ENCODE measurements at regions not wholly inside any gene's neighbourhood (a gene's known extent, or its start where the extent isn't known, plus 50 kb on each side); places are given as distances from the start of the nearest gene placed in this dataset.

GRCh38 chr6:163946437-163946836 is 531.9 kb downstream of the QKI start:
- Mint-ChIP-seq H3K4me1 (ENCODE audit: insufficient read depth, unreplicated experiment) (no peaks in the 10 kb centered on the region), H3K27me3 (ENCODE audit: insufficient read depth, unreplicated experiment) (no peaks in the 10 kb centered on the region), H3K36me3 (ENCODE audit: insufficient read depth, unreplicated experiment) (no peaks in the 10 kb centered on the region), H3K27ac (ENCODE audit: low read depth, unreplicated experiment) (no peak overlapping the region), H3K9me3 (ENCODE audit: unreplicated experiment) (no peaks in the 10 kb centered on the region), H3K4me3 (ENCODE audit: unreplicated experiment) (no peak overlapping the region)
- ChIA-PET CTCF (interaction anchor here (0.6 to 1.0 kb wide), 2 partner anchors 9 to 14 kb away, joined by 3 read pairs; no protein-coding TSS in a partner anchor), POLR2A (no interaction called here)
- intact Hi-C loops (cut with micrococcal nuclease), result no loop called here
- no peak for DNase-seq (ENCODE audit: unreplicated experiment)
- no TSS peak for BruUV-seq (replicated peaks)
- TF ChIP-seq, protein P1, sequence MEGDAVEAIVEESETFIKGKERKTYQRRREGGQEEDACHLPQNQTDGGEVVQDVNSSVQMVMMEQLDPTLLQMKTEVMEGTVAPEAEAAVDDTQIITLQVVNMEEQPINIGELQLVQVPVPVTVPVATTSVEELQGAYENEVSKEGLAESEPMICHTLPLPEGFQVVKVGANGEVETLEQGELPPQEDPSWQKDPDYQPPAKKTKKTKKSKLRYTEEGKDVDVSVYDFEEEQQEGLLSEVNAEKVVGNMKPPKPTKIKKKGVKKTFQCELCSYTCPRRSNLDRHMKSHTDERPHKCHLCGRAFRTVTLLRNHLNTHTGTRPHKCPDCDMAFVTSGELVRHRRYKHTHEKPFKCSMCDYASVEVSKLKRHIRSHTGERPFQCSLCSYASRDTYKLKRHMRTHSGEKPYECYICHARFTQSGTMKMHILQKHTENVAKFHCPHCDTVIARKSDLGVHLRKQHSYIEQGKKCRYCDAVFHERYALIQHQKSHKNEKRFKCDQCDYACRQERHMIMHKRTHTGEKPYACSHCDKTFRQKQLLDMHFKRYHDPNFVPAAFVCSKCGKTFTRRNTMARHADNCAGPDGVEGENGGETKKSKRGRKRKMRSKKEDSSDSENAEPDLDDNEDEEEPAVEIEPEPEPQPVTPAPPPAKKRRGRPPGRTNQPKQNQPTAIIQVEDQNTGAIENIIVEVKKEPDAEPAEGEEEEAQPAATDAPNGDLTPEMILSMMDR (IDR thresholded peaks at IDR 0.05; ENCODE audit: unreplicated experiment), result no peak

GRCh38 chr6:163945808-163946207 is 531.3 kb downstream of the QKI start:
- TF ChIP-seq, protein P1 (IDR thresholded peaks at IDR 0.05; ENCODE audit: unreplicated experiment), result no peak
- Mint-ChIP-seq H3K36me3 (ENCODE audit: insufficient read depth, unreplicated experiment) (no peaks in the 10 kb centered on the region), H3K27me3 (ENCODE audit: insufficient read depth, unreplicated experiment) (no peaks in the 10 kb centered on the region), H3K9me3 (ENCODE audit: unreplicated experiment) (no peaks in the 10 kb centered on the region), H3K4me3 (ENCODE audit: unreplicated experiment) (no peak overlapping the region), H3K27ac (ENCODE audit: low read depth, unreplicated experiment) (no peak overlapping the region), H3K4me1 (ENCODE audit: insufficient read depth, unreplicated experiment) (no peaks in the 10 kb centered on the region)
- DNase-seq (ENCODE audit: unreplicated experiment), result no peak
- CTCF ChIA-PET, result interaction anchor here (0.6 to 0.7 kb wide), 2 partner anchors 10 to 29 kb away, joined by 3 to 7 read pairs; no protein-coding TSS in a partner anchor
- intact Hi-C loops (cut with micrococcal nuclease), result no loop called here
- POLR2A ChIA-PET, result no interaction called here
- no TSS peak for BruUV-seq (replicated peaks)

DNA sequence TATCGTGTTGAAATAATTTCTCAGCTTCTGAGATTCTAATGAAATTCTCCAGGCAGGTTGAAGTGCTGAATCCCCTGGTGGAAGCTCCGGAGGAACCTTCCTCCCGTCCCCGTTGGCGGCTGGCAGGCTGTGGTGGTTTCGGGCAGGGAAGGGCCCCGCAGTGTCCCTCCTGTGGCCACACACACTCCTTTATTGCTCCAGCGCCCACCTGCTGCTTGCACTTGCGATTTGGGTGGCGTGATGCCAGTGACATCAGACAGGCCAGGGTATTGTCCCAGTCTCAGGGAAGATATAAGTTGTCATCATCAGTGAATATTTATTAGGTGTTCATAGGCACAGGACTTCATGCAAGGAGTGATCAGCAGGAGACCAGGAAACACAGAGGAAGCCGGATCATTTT is 530.4 kb downstream of the QKI start:
- H3K9me3 Mint-ChIP-seq (ENCODE audit: unreplicated experiment), result no peaks in the 10 kb centered on the region
- no peaks in the 10 kb centered on the region for H3K4me1 Mint-ChIP-seq (ENCODE audit: insufficient read depth, unreplicated experiment)
- H3K27ac Mint-ChIP-seq (ENCODE audit: low read depth, unreplicated experiment), result no peak overlapping the region
- intact Hi-C loops (cut with micrococcal nuclease), result no loop called here
- H3K36me3 Mint-ChIP-seq (ENCODE audit: insufficient read depth, unreplicated experiment), result no peaks in the 10 kb centered on the region
- BruUV-seq (replicated peaks), result no TSS peak
- TF ChIP-seq, protein P1 (IDR thresholded peaks at IDR 0.05; ENCODE audit: unreplicated experiment), result no peak
- POLR2A ChIA-PET, result no interaction called here
- H3K4me3 Mint-ChIP-seq (ENCODE audit: unreplicated experiment), result no peak overlapping the region
- H3K27me3 Mint-ChIP-seq (ENCODE audit: insufficient read depth, unreplicated experiment), result no peaks in the 10 kb centered on the region
- CTCF ChIA-PET, result interaction anchor here (0.7 kb wide), 1 partner anchor 460 kb away, joined by 3 read pairs; no protein-coding TSS in a partner anchor
- DNase-seq (ENCODE audit: unreplicated experiment), result no peak

DNA sequence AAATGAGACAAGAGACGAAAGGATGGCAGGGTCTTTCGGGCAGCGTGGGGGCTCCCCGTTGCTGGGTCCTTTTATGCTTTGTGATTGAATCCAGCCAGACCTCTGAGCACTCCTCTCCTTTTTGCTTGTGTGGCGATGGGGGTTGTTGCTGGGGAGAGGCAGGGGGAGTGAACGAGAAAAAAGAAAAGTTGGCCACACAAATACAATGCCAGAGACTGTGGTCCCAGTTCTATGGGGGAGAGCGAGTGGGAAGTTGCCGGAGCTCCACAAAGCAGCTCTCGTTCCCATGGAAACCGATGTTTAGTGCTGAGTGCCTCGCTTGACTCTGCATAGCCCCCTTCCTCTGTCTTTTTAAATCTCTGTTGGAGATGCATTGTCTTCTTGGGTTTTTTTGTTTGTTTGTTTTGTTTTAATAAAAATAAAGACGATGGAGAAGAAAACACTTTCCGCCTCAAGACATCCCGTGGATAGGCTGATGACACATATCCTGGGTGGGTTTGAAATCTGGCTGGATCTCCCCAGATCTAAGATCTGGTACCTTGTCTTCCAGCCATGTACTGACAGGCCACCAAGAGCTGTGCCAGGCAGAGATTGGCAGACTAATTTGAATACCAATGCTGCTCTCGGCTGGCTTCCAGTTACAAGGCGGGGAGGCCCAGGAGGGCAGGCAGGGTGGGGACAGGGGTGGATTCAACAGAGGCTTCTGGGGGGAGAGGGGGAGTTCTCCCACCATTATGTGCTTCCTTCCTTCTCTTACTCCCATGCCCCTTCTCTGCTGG is 529.3 kb downstream of the QKI start:
- no TSS peak for BruUV-seq (replicated peaks)
- no peak overlapping the region for H3K27ac Mint-ChIP-seq (ENCODE audit: low read depth, unreplicated experiment)
- H3K27me3 Mint-ChIP-seq (ENCODE audit: insufficient read depth, unreplicated experiment), result no peaks in the 10 kb centered on the region
- H3K9me3 Mint-ChIP-seq (ENCODE audit: unreplicated experiment), result no peaks in the 10 kb centered on the region
- TF ChIP-seq, protein P1 (IDR thresholded peaks at IDR 0.05; ENCODE audit: unreplicated experiment), result no peak
- DNase-seq (ENCODE audit: unreplicated experiment), result no peak
- H3K36me3 Mint-ChIP-seq (ENCODE audit: insufficient read depth, unreplicated experiment), result no peaks in the 10 kb centered on the region
- CTCF ChIA-PET, result interaction anchor here (0.6 to 0.7 kb wide), 2 partner anchors 427 to 1130 kb away, joined by 3 to 4 read pairs; no protein-coding TSS in a partner anchor
- intact Hi-C loops (cut with micrococcal nuclease), result no loop called here
- no peaks in the 10 kb centered on the region for H3K4me1 Mint-ChIP-seq (ENCODE audit: insufficient read depth, unreplicated experiment)
- no peak overlapping the region for H3K4me3 Mint-ChIP-seq (ENCODE audit: unreplicated experiment)
- POLR2A ChIA-PET, result no interaction called here
